ENCODE measurements at regions not wholly inside any gene's neighbourhood (a gene's known extent, or its start where the extent isn't known, plus 50 kb on each side); places are given as distances from the start of the nearest gene placed in this dataset.

- no peak overlapping the region for H3K4me3 ChIP-seq
- WGBS, 2 donors, result 27 to 66% methylated on average over 2 of the region's 2 CpGs
These were observed 274.4 kb upstream of the USP15 start for GRCh38 chr12:61985830-61986229.

GRCh38 chr12:61987173-61987572 lies 273.0 kb upstream of the USP15 start:
- no peak for DNase-seq
- H3K4me3 ChIP-seq, result no peak overlapping the region
- H3K27ac ChIP-seq, result no peak overlapping the region
- H3K9me3 ChIP-seq, result no peaks in the 10 kb centered on the region
- H3K27me3 ChIP-seq, result no peaks in the 10 kb centered on the region
- TF ChIP-seq POLR2A (IDR thresholded peaks at IDR 0.05), result no peak
- no peak for TF ChIP-seq CTCF (IDR thresholded peaks at IDR 0.05)
- no peaks in the 10 kb centered on the region for H3K4me1 ChIP-seq
- 44 to 51% methylated on average over 2 of the region's 2 CpGs for WGBS, 2 donors
- intact Hi-C loops (cut with DNase I), result no loop called here
- H3K36me3 ChIP-seq, result no peaks in the 10 kb centered on the region

More at GRCh38 chr12:61985830-61986229, 274.4 kb upstream of the USP15 start:
- Histone ChIP-seq H3K4me1 (no peaks in the 10 kb centered on the region), H3K9me3 (no peaks in the 10 kb centered on the region), H3K27me3 (no peaks in the 10 kb centered on the region), H3K27ac (no peak overlapping the region), H3K36me3 (no peaks in the 10 kb centered on the region)
- TF ChIP-seq POLR2A (IDR thresholded peaks at IDR 0.05), result no peak
- TF ChIP-seq CTCF (IDR thresholded peaks at IDR 0.05), result no peak
- DNase-seq, result no peak
- intact Hi-C loops (cut with DNase I), result no loop called here

- Histone ChIP-seq H3K27ac (no peak overlapping the region), H3K4me3 (no peak overlapping the region), H3K9me3 (no peaks in the 10 kb centered on the region), H3K27me3 (no peaks in the 10 kb centered on the region), H3K4me1 (no peaks in the 10 kb centered on the region), H3K36me3 (no peaks in the 10 kb centered on the region)
- intact Hi-C loops (cut with DNase I), result no loop called here
- TF ChIP-seq POLR2A (IDR thresholded peaks at IDR 0.05) (no peak), CTCF (IDR thresholded peaks at IDR 0.05) (no peak)
- no peak for DNase-seq
- WGBS, 2 donors, result 33 to 39% methylated on average over 3 of the region's 3 CpGs
These were observed 268.5 kb upstream of the USP15 start for GRCh38 chr12:61991661-61992060.

GRCh38 chr12:61993734-61994345 lies 266.4 kb upstream of the USP15 start:
- no peak for DNase-seq
- Histone ChIP-seq H3K4me1 (no peaks in the 10 kb centered on the region), H3K27me3 (no peaks in the 10 kb centered on the region), H3K9me3 (no peaks in the 10 kb centered on the region), H3K4me3 (no peak overlapping the region), H3K27ac (no peak overlapping the region), H3K36me3 (no peaks in the 10 kb centered on the region)
- WGBS, 2 donors, result 26 to 46% methylated on average over 2 of the region's 2 CpGs
- intact Hi-C loops (cut with DNase I), result no loop called here
- TF ChIP-seq POLR2A (IDR thresholded peaks at IDR 0.05) (no peak), CTCF (IDR thresholded peaks at IDR 0.05) (peak in 3 of 6 experiments; percentile 18 to 36 (median 26))

GRCh38 chr12:61996717-61997116 lies 263.5 kb upstream of the USP15 start:
- TF ChIP-seq CTCF (IDR thresholded peaks at IDR 0.05) (no peak), POLR2A (IDR thresholded peaks at IDR 0.05) (no peak)
- Histone ChIP-seq H3K27me3 (no peaks in the 10 kb centered on the region), H3K36me3 (no peaks in the 10 kb centered on the region), H3K27ac (no peak overlapping the region), H3K4me1 (no peaks in the 10 kb centered on the region), H3K4me3 (no peak overlapping the region), H3K9me3 (no peaks in the 10 kb centered on the region)
- DNase-seq, result no peak
- WGBS, 2 donors, result 63 to 71% methylated on average over 1 of the region's 1 CpG
- intact Hi-C loops (cut with DNase I), result no loop called here
